Testis (tissue), 2 donors: ENCODE measurements at regions not wholly inside any gene's neighbourhood (a gene's known extent, or its start where the extent isn't known, plus 50 kb on each side); places are given as distances from the start of the nearest gene placed in this dataset.

Experiments
- CTCF ChIP-seq, 3 experiments: fragments of 450-650 bp in 2 of 3; fragments of 200-600 bp in 1 of 3; sonication (generic) in 1 of 3; IDR thresholded peaks; one replicate each; pipeline ENCODE4 v1.5.1; 2016 to 2019; ENCODE audit warnings: antibody characterized with exemption in 3 of 3, mild to moderate bottlenecking in 2 of 3, moderate library complexity in 1 of 3
- POLR2A ChIP-seq: fragments of 450-650 bp; IDR thresholded peaks from one replicate; pipeline ENCODE4 v1.6.1; 2017; ENCODE audit warnings: antibody characterized with exemption, mild to moderate bottlenecking, moderate library complexity

DNA sequence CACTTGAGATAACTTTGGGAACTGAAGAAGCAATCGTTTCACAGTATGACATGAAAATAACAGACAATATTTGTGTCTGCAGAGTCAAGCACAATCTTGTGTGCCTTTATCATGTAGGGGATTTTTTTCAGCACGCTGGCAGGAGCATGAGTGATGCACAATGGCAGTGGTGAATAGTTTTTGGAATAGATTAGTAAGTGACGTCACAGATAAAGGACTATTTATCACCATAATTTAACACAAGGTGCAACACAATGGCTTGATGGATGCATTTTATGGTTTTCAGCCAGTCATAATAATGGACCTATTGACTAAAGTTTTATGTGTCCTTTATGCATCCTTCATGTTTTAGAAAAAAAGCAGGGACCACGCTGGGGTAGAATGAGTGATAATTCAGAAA is 559.8 kb upstream of the FANCL start:
- TF ChIP-seq POLR2A = no peak
- TF ChIP-seq CTCF (IDR thresholded peaks at IDR 0.05) = no peak
